ENCODE measurements at regions not wholly inside any gene's neighbourhood (a gene's known extent, or its start where the extent isn't known, plus 50 kb on each side); places are given as distances from the start of the nearest gene placed in this dataset.

GRCh38 chr13:91165758-91166157 lies 181.7 kb upstream of the MIR17HG start:
- Mint-ChIP-seq H3K27ac (no peak overlapping the region), H3K9me3 (no peaks in the 10 kb centered on the region), H3K4me3 (no peak overlapping the region), H3K27me3 (peaks cover 2% of the 10 kb centered on the region), H3K4me1 (no peaks in the 10 kb centered on the region), H3K36me3 (ENCODE audit: low read depth) (no peaks in the 10 kb centered on the region)
- DNase-seq: no peak
- ChIA-PET POLR2A (no interaction called here), CTCF (no interaction called here)

- Mint-ChIP-seq H3K4me1 (no peaks in the 10 kb centered on the region), H3K4me3 (no peak overlapping the region), H3K9me3 (no peaks in the 10 kb centered on the region), H3K36me3 (ENCODE audit: low read depth) (no peaks in the 10 kb centered on the region), H3K27ac (no peak overlapping the region), H3K27me3 (peaks cover 2% of the 10 kb centered on the region)
- ChIA-PET CTCF (no interaction called here), POLR2A (no interaction called here)
- no peak for DNase-seq
Observed at GRCh38 chr13:91166714-91167511, 180.6 kb upstream of the MIR17HG start.

DNA sequence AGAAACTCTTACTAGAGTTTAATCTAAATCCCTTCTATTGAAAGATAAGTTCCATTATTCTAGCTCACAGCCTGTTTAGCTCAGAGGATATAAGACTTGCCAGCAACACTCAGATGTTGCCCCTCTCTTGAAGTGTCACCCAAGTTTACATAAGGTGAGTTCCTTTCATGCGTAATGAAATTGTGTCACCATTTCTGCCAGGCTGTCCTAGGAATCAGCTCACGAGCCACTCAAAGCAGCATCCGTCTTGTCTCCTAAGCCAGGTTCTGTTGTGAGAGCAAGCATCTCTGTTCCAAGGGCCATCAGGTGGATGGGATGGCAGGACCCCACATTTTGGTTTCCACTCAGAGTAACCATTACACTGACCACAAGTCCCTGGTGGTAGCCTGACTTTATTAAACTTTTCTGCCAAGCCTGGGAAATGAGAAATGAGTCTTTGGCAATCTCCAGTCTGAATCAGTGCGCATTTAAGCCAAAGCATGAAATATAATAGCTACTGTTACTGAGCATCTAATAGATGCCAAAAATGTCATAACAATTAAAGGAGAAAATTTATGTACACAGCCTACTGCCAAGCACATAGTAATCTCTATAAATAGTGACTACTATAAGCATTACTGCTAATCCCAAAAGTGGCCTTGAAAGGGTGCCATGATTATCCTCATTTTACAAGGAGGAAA lies 179.6 kb upstream of the MIR17HG start:
- Mint-ChIP-seq H3K36me3 (ENCODE audit: low read depth) (no peaks in the 10 kb centered on the region), H3K27me3 (peaks cover 2% of the 10 kb centered on the region), H3K4me1 (no peaks in the 10 kb centered on the region), H3K27ac (no peak overlapping the region), H3K4me3 (no peak overlapping the region), H3K9me3 (no peaks in the 10 kb centered on the region)
- no peak for DNase-seq
- ChIA-PET CTCF (no interaction called here), POLR2A (no interaction called here)

DNA sequence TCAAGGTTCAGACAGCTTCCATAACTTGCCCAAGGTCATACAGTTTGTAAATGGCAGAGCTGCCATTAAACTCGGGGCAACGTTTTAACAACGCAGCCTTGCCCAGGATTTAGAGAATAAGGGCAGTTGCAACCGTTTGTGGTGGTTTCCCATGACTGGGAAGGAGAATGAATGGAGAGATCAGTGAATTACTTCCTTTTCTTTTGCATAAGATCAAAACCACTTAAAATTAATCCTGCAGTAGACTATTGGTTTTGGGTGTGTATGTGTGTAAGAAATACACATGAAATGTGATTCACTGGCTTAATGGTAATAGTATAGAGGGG lies 179.1 kb upstream of the MIR17HG start:
- Mint-ChIP-seq H3K4me3 (no peak overlapping the region), H3K36me3 (ENCODE audit: low read depth) (no peaks in the 10 kb centered on the region), H3K9me3 (no peaks in the 10 kb centered on the region), H3K4me1 (no peaks in the 10 kb centered on the region), H3K27ac (no peak overlapping the region), H3K27me3 (peaks cover 2% of the 10 kb centered on the region)
- ChIA-PET POLR2A (no interaction called here), CTCF (no interaction called here)
- no peak for DNase-seq

DNA sequence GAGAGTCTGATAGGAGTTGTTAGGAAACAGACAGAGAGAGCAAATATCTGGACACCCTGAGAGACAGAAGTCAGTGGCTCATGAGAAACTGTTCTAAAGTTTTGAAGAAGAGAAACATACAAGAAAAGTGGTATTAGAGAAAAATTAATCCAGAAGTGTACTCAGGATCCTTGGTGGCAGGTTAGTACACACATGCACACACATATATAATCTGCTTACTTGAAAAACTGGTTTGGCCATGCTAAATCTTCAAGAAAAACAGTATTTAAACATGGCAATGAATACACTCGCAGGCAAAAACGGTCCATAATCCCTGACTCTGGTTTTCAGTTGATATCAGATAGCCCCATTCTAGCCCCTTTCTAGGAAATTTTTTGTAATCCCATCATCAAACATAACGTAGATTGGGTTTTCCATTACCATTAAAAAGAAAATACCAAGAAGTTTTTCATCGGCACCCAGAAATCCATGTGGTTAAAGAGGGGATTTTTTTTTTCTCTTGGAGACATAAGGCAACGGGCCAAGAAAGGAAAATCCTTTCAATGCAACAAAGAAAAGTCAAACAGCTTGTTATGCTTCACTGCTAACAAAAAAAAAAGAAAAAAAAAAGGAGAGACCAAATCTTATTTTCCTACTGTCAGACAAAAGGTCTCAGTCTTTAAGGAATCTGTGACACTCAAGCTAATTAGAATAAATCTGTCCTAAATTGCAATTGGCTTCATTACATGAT lies 178.0 kb upstream of the MIR17HG start:
- H3K36me3 Mint-ChIP-seq (ENCODE audit: low read depth): no peaks in the 10 kb centered on the region
- no peak overlapping the region for H3K4me3 Mint-ChIP-seq
- CTCF ChIA-PET: no interaction called here

DNA sequence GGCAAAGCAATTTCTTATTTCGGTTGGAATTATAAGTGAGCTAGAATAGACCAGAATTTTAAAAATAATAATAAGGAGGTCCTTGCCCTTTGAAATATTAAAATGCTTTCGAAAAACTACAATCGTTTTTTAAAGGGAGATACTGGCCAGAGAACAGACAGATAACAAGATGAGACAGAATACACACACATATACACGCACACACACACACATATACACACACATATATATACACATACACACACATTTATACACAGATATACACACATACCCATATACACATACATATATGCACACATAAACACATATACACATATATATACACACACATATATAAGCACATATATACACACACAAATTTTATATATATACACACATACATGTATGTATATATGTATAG lies 175.3 kb upstream of the MIR17HG start:
- Mint-ChIP-seq H3K9me3 (no peaks in the 10 kb centered on the region), H3K4me3 (no peak overlapping the region), H3K36me3 (ENCODE audit: low read depth) (no peaks in the 10 kb centered on the region), H3K27me3 (peaks cover 6% of the 10 kb centered on the region), H3K4me1 (no peaks in the 10 kb centered on the region), H3K27ac (no peak overlapping the region)
- DNase-seq: no peak
- CTCF ChIA-PET: no interaction called here
- POLR2A ChIA-PET: no interaction called here

More for the DNA sequence above, 178.0 kb upstream of the MIR17HG start:
- no peak for DNase-seq
- POLR2A ChIA-PET: no interaction called here
- Mint-ChIP-seq H3K4me1 (no peaks in the 10 kb centered on the region), H3K27ac (no peak overlapping the region), H3K27me3 (peaks cover 2% of the 10 kb centered on the region), H3K9me3 (no peaks in the 10 kb centered on the region)

GRCh38 chr13:91174886-91175501 lies 172.5 kb upstream of the MIR17HG start:
- ChIA-PET POLR2A (no interaction called here), CTCF (no interaction called here)
- no peaks in the 10 kb centered on the region for H3K9me3 Mint-ChIP-seq
- H3K4me3 Mint-ChIP-seq: no peak overlapping the region
- H3K27me3 Mint-ChIP-seq: peaks cover 5% of the 10 kb centered on the region
- no peak overlapping the region for H3K27ac Mint-ChIP-seq
- no peaks in the 10 kb centered on the region for H3K36me3 Mint-ChIP-seq (ENCODE audit: low read depth)
- no peaks in the 10 kb centered on the region for H3K4me1 Mint-ChIP-seq
- DNase-seq: no peak

GRCh38 chr13:91178099-91178498 lies 169.4 kb upstream of the MIR17HG start:
- Mint-ChIP-seq H3K9me3 (no peaks in the 10 kb centered on the region), H3K27ac (no peak overlapping the region), H3K27me3 (peaks cover 5% of the 10 kb centered on the region), H3K4me1 (no peaks in the 10 kb centered on the region), H3K36me3 (ENCODE audit: low read depth) (no peaks in the 10 kb centered on the region), H3K4me3 (no peak overlapping the region)
- CTCF ChIA-PET: no interaction called here
- POLR2A ChIA-PET: no interaction called here
- no peak for DNase-seq

DNA sequence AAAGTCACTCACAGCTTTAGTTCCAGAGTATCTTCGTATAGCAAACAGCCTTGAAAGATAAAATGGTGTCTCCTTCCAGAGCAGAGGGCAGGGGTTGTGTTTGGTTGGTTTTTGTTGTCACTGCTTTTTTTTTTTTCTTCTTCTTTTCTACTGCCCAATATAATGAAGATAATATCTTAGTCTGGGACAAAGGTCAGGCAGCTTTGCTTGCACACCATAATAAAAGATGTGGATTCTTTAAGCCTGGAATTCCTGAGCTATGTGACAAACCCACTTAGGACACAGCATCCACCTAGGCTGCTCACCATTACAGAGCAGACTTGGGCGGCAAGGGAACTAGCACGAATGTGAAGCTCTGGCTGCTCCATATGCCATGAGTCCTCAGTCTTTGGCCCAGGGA lies 165.6 kb upstream of the MIR17HG start:
- Mint-ChIP-seq H3K9me3 (no peaks in the 10 kb centered on the region), H3K27me3 (no peaks in the 10 kb centered on the region), H3K4me1 (no peaks in the 10 kb centered on the region), H3K4me3 (no peak overlapping the region), H3K36me3 (ENCODE audit: low read depth) (no peaks in the 10 kb centered on the region), H3K27ac (no peak overlapping the region)
- no peak for DNase-seq
- ChIA-PET POLR2A (no interaction called here), CTCF (no interaction called here)

DNA sequence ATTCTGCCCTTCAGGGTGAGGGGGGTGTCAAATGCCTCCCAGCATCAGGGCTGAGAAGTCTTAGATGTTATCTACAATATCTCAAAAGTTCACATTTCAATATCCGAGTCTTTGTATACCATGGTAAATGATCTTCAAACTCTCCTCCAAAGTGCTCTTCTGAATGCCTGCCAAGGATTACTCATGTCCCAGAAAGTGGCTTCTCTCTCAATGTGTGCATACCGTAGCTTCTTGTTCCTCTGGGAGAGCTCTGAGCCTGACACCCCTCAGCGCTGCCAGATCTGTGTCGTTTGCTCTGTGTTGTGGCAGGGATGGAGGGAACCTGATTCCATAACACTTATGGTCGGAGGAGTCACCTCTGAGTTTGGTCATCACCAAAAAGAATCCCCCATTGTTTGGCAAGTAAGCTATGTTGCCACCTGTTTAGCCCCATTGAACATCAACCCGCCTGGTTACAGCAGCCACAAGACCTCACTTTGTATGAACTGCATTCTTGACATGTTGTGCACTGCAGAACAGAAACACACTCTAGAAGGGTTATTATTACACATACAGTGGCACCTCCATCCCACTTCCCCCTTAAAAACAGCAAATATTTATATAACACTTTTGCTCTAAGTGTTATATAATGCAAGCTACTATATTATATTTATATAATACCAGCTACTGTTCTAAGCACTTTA lies 163.1 kb upstream of the MIR17HG start:
- H3K36me3 Mint-ChIP-seq (ENCODE audit: low read depth): no peaks in the 10 kb centered on the region
- no peaks in the 10 kb centered on the region for H3K9me3 Mint-ChIP-seq
- no peak overlapping the region for H3K4me3 Mint-ChIP-seq
- POLR2A ChIA-PET: no interaction called here
- CTCF ChIA-PET: interaction anchor here (1.3 kb wide), 1 partner anchor 32 kb away, joined by 3 read pairs; no protein-coding TSS in a partner anchor
- DNase-seq: no peak
- H3K27ac Mint-ChIP-seq: no peak overlapping the region
- H3K4me1 Mint-ChIP-seq: no peaks in the 10 kb centered on the region
- H3K27me3 Mint-ChIP-seq: no peaks in the 10 kb centered on the region

- POLR2A ChIA-PET: no interaction called here
- H3K27me3 Mint-ChIP-seq: no peaks in the 10 kb centered on the region
- no peak for DNase-seq
- no peak overlapping the region for H3K4me3 Mint-ChIP-seq
- H3K36me3 Mint-ChIP-seq (ENCODE audit: low read depth): no peaks in the 10 kb centered on the region
- no peaks in the 10 kb centered on the region for H3K4me1 Mint-ChIP-seq
- CTCF ChIA-PET: no interaction called here
- no peak overlapping the region for H3K27ac Mint-ChIP-seq
- H3K9me3 Mint-ChIP-seq: no peaks in the 10 kb centered on the region
Observed at GRCh38 chr13:91185294-91185863, 162.1 kb upstream of the MIR17HG start.

- H3K9me3 Mint-ChIP-seq: no peaks in the 10 kb centered on the region
- H3K4me1 Mint-ChIP-seq: no peaks in the 10 kb centered on the region
- ChIA-PET CTCF (no interaction called here), POLR2A (no interaction called here)
- no peak for DNase-seq
- H3K27ac Mint-ChIP-seq: no peak overlapping the region
- no peaks in the 10 kb centered on the region for H3K36me3 Mint-ChIP-seq (ENCODE audit: low read depth)
- no peaks in the 10 kb centered on the region for H3K27me3 Mint-ChIP-seq
- no peak overlapping the region for H3K4me3 Mint-ChIP-seq
Observed at GRCh38 chr13:91187522-91187921, 160.0 kb upstream of the MIR17HG start.

- CTCF ChIA-PET: no interaction called here
- Mint-ChIP-seq H3K4me1 (no peaks in the 10 kb centered on the region), H3K27me3 (no peaks in the 10 kb centered on the region), H3K4me3 (no peak overlapping the region), H3K9me3 (no peaks in the 10 kb centered on the region), H3K36me3 (ENCODE audit: low read depth) (no peaks in the 10 kb centered on the region), H3K27ac (no peak overlapping the region)
- no peak for DNase-seq
- POLR2A ChIA-PET: no interaction called here
Observed at GRCh38 chr13:91189506-91189905, 158.0 kb upstream of the MIR17HG start.

Measured in activated CD4-positive, alpha-beta memory T cell treated with anti-CD3 and anti-CD28 coated beads, Interleukin-2, amount 10 ng/mL, durations not matched to agents 7 days and 5 days (primary cell).